Chondrocyte (in vitro differentiated cells): ENCODE measurements at regions not wholly inside any gene's neighbourhood (a gene's known extent, or its start where the extent isn't known, plus 50 kb on each side); places are given as distances from the start of the nearest gene placed in this dataset.
A peak's percentile ranks its signal among the peaks of the same experiment; 100 is the strongest.

Source experiments
- DNase-seq: peaks from one replicate; pipeline ENCODE4 v3.0.0; 2021; ENCODE audit warnings: mixed read lengths, low spot score
- H3K27ac Mint-ChIP-seq: one replicate; pipeline ENCODE4 v1.8.0; 2021; ENCODE audit warnings: mild to moderate bottlenecking, moderate library complexity, mixed read lengths; ENCODE audit not compliant: unreplicated experiment
- H3K27me3 Mint-ChIP-seq: 2 replicates; pipeline ENCODE4 v1.8.0; 2021; ENCODE audit warnings: low read depth, mixed read lengths
- H3K36me3 Mint-ChIP-seq: 2 replicates; pipeline ENCODE4 v1.8.0; 2021; ENCODE audit warnings: low read depth, mixed read lengths
- H3K4me1 Mint-ChIP-seq: 2 replicates; pipeline ENCODE4 v1.8.0; 2021; ENCODE audit warnings: low read depth, mild to moderate bottlenecking, mixed read lengths
- H3K4me3 Mint-ChIP-seq: one replicate; pipeline ENCODE4 v1.8.0; 2021; ENCODE audit warnings: mild to moderate bottlenecking, moderate library complexity, mixed read lengths; ENCODE audit not compliant: unreplicated experiment
- H3K9me3 Mint-ChIP-seq: 2 replicates; pipeline ENCODE4 v1.8.0; 2021; ENCODE audit warnings: low read depth, mixed read lengths
- CTCF ChIP-seq: fragments of 200-600 bp; sonication (generic); IDR thresholded peaks from 2 replicates; pipeline ENCODE4 v1.5.0; 2021; ENCODE audit warnings: antibody characterized with exemption, mild to moderate bottlenecking, moderate library complexity

GRCh38 chr17:77675816-77676215 lies 282.7 kb upstream of the TNRC6C start:
- peaks cover 3% of the 10 kb centered on the region for H3K9me3 Mint-ChIP-seq
- H3K4me1 Mint-ChIP-seq: no peaks in the 10 kb centered on the region
- no peak overlapping the region for H3K4me3 Mint-ChIP-seq
- peaks cover 3% of the 10 kb centered on the region for H3K36me3 Mint-ChIP-seq
- peak; percentile 70 for DNase-seq
- TF ChIP-seq CTCF: no peak
- H3K27ac Mint-ChIP-seq: no peak overlapping the region
- H3K27me3 Mint-ChIP-seq: peaks cover 50% of the 10 kb centered on the region

GRCh38 chr17:77676237-77676661 lies 282.3 kb upstream of the TNRC6C start:
- Mint-ChIP-seq H3K4me3 (no peak overlapping the region), H3K36me3 (peaks cover 3% of the 10 kb centered on the region), H3K27ac (no peak overlapping the region), H3K9me3 (peaks cover 3% of the 10 kb centered on the region), H3K4me1 (no peaks in the 10 kb centered on the region), H3K27me3 (peaks cover 50% of the 10 kb centered on the region)
- peak; percentile 64 for DNase-seq
- TF ChIP-seq CTCF: no peak

- peaks cover 3% of the 10 kb centered on the region for H3K36me3 Mint-ChIP-seq
- H3K4me3 Mint-ChIP-seq: no peak overlapping the region
- peaks cover 4% of the 10 kb centered on the region for H3K4me1 Mint-ChIP-seq
- TF ChIP-seq CTCF: no peak
- peak; percentile 29 for DNase-seq
- peaks cover 3% of the 10 kb centered on the region for H3K9me3 Mint-ChIP-seq
- H3K27me3 Mint-ChIP-seq: peaks cover 50% of the 10 kb centered on the region
- no peak overlapping the region for H3K27ac Mint-ChIP-seq
These were observed 281.3 kb upstream of the TNRC6C start for GRCh38 chr17:77677211-77677610.

- H3K9me3 Mint-ChIP-seq: peaks cover 3% of the 10 kb centered on the region
- peak; percentile 33 for DNase-seq
- H3K36me3 Mint-ChIP-seq: peaks cover 3% of the 10 kb centered on the region
- no peak for TF ChIP-seq CTCF
- peaks cover 4% of the 10 kb centered on the region for H3K4me1 Mint-ChIP-seq
- no peak overlapping the region for H3K4me3 Mint-ChIP-seq
- no peak overlapping the region for H3K27ac Mint-ChIP-seq
- peaks cover 50% of the 10 kb centered on the region for H3K27me3 Mint-ChIP-seq
These were observed 280.9 kb upstream of the TNRC6C start for GRCh38 chr17:77677630-77678029.

- Mint-ChIP-seq H3K36me3 (no peaks in the 10 kb centered on the region), H3K9me3 (no peaks in the 10 kb centered on the region), H3K27me3 (peaks cover 49% of the 10 kb centered on the region), H3K27ac (no peak overlapping the region), H3K4me3 (no peak overlapping the region), H3K4me1 (peaks cover 4% of the 10 kb centered on the region)
- TF ChIP-seq CTCF: no peak
- DNase-seq: peak; percentile 42
These were observed 278.9 kb upstream of the TNRC6C start for GRCh38 chr17:77679589-77679988.
